ENCODE measurements at regions not wholly inside any gene's neighbourhood (a gene's known extent, or its start where the extent isn't known, plus 50 kb on each side); places are given as distances from the start of the nearest gene placed in this dataset.

- CTCF ChIA-PET = no interaction called here
- H3K4me1 ChIP-seq (ENCODE audit: insufficient read depth, low read length) = no peaks in the 10 kb centered on the region
- H3K9me3 ChIP-seq (ENCODE audit: low read length) = no peaks in the 10 kb centered on the region
- DNase-seq = no peak
- H2AFZ ChIP-seq (ENCODE audit: low read length) = no peak overlapping the region
- BruUV-seq (replicated peaks) = no TSS peak
- H3K9ac ChIP-seq (ENCODE audit: low read length) = no peak overlapping the region
- H3K4me3 ChIP-seq (ENCODE audit: low read length) = no peak overlapping the region
- H3K27me3 ChIP-seq (ENCODE audit: low read length) = no peaks in the 10 kb centered on the region
- no peaks in the 10 kb centered on the region for H4K20me1 ChIP-seq (ENCODE audit: low read length)
- ATAC-seq = no peak
- POLR2A ChIA-PET (ENCODE audit: unreplicated experiment) = no interaction called here
- TF ChIP-seq EZH2 (IDR thresholded peaks at IDR 0.05; ENCODE audit: low read length, unreplicated experiment) (no peak), EZH2phosphoT487 (IDR thresholded peaks at IDR 0.05; ENCODE audit: borderline replicate concordance, low read length) (no peak)
- TF ChIP-seq, protein P1, sequence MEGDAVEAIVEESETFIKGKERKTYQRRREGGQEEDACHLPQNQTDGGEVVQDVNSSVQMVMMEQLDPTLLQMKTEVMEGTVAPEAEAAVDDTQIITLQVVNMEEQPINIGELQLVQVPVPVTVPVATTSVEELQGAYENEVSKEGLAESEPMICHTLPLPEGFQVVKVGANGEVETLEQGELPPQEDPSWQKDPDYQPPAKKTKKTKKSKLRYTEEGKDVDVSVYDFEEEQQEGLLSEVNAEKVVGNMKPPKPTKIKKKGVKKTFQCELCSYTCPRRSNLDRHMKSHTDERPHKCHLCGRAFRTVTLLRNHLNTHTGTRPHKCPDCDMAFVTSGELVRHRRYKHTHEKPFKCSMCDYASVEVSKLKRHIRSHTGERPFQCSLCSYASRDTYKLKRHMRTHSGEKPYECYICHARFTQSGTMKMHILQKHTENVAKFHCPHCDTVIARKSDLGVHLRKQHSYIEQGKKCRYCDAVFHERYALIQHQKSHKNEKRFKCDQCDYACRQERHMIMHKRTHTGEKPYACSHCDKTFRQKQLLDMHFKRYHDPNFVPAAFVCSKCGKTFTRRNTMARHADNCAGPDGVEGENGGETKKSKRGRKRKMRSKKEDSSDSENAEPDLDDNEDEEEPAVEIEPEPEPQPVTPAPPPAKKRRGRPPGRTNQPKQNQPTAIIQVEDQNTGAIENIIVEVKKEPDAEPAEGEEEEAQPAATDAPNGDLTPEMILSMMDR (conservative IDR thresholded peaks at IDR 0.05; ENCODE audit: low read depth, low read length) = no peak
- H3K79me2 ChIP-seq (ENCODE audit: low read length) = no peaks in the 10 kb centered on the region
- no peak overlapping the region for H3K27ac ChIP-seq (ENCODE audit: low read length)
- no peak overlapping the region for H3K4me2 ChIP-seq (ENCODE audit: low read length)
- no peaks in the 10 kb centered on the region for H3K36me3 ChIP-seq (ENCODE audit: low read depth, low read length)
- intact Hi-C loops (cut with micrococcal nuclease) = no loop called here
- no peaks in the 10 kb centered on the region for H3F3A ChIP-seq (ENCODE audit: low read length, unreplicated experiment)
- H3K9me2 ChIP-seq (replicated peaks; ENCODE audit: low read length) = no peaks in the 10 kb centered on the region
These were observed 633.5 kb downstream of the KCNJ3 start for GRCh38 chr2:155332016-155332415.

GRCh38 chr2:155320236-155320635, 621.7 kb downstream of the KCNJ3 start:
- Histone ChIP-seq H3K79me2 (ENCODE audit: low read length) (no peaks in the 10 kb centered on the region), H3K4me1 (ENCODE audit: insufficient read depth, low read length) (no peaks in the 10 kb centered on the region), H3K27me3 (ENCODE audit: low read length) (no peaks in the 10 kb centered on the region; the same call in 1 of the 2 replicates), H3K4me3 (ENCODE audit: low read length) (no peak overlapping the region), H3K4me2 (ENCODE audit: low read length) (no peak overlapping the region), H4K20me1 (ENCODE audit: low read length) (no peaks in the 10 kb centered on the region), H3K9me3 (ENCODE audit: low read length) (no peaks in the 10 kb centered on the region), H3K27ac (ENCODE audit: low read length) (no peak overlapping the region), H2AFZ (ENCODE audit: low read length) (no peak overlapping the region), H3K36me3 (ENCODE audit: low read depth, low read length) (no peaks in the 10 kb centered on the region), H3F3A (ENCODE audit: low read length, unreplicated experiment) (no peaks in the 10 kb centered on the region), H3K9ac (ENCODE audit: low read length) (no peak overlapping the region), H3K9me2 (replicated peaks; ENCODE audit: low read length) (no peaks in the 10 kb centered on the region)
- intact Hi-C loops (cut with micrococcal nuclease) = no loop called here
- CTCF ChIA-PET = no interaction called here
- TF ChIP-seq EZH2 (IDR thresholded peaks at IDR 0.05; ENCODE audit: low read length, unreplicated experiment) = no peak
- TF ChIP-seq EZH2phosphoT487 (IDR thresholded peaks at IDR 0.05; ENCODE audit: borderline replicate concordance, low read length) = no peak
- TF ChIP-seq, protein P1 (conservative IDR thresholded peaks at IDR 0.05; ENCODE audit: low read depth, low read length) = no peak
- POLR2A ChIA-PET (ENCODE audit: unreplicated experiment) = no interaction called here
- no peak for DNase-seq
- no TSS peak for BruUV-seq (replicated peaks)
- no peak for ATAC-seq

DNA sequence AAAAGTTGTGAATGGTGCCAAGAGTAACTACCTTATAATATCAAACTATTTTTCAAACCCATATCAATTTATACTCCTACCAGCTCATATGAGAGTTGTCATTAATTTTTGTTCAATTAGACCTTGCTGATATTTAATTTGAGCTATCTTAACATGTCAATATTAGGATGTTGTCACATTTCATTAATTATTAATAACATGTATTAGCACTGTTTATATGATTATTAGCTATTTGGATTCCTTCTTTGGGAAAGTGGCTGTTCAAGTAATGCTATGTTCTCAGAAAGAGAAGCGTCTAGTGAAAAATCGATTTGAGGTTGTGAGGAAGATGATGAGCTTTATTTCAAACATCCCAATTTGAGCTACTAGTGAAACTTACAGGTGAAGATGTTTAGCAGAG, 620.2 kb downstream of the KCNJ3 start:
- BruUV-seq (replicated peaks) = no TSS peak
- Histone ChIP-seq H3K4me1 (ENCODE audit: insufficient read depth, low read length) (no peaks in the 10 kb centered on the region), H3K79me2 (ENCODE audit: low read length) (no peaks in the 10 kb centered on the region), H3K9me2 (replicated peaks; ENCODE audit: low read length) (no peaks in the 10 kb centered on the region), H2AFZ (ENCODE audit: low read length) (no peak overlapping the region), H3K36me3 (ENCODE audit: low read depth, low read length) (no peaks in the 10 kb centered on the region), H3K4me2 (ENCODE audit: low read length) (no peak overlapping the region), H3F3A (ENCODE audit: low read length, unreplicated experiment) (no peaks in the 10 kb centered on the region), H3K9me3 (ENCODE audit: low read length) (no peaks in the 10 kb centered on the region), H3K9ac (ENCODE audit: low read length) (no peak overlapping the region), H3K4me3 (ENCODE audit: low read length) (no peak overlapping the region), H4K20me1 (ENCODE audit: low read length) (no peaks in the 10 kb centered on the region), H3K27me3 (ENCODE audit: low read length) (no peaks in the 10 kb centered on the region; the same call in 1 of the 2 replicates), H3K27ac (ENCODE audit: low read length) (no peak overlapping the region)
- DNase-seq (no peak), ATAC-seq (no peak)
- TF ChIP-seq, protein P1 (conservative IDR thresholded peaks at IDR 0.05; ENCODE audit: low read depth, low read length) = no peak
- no peak for TF ChIP-seq EZH2 (IDR thresholded peaks at IDR 0.05; ENCODE audit: low read length, unreplicated experiment)
- TF ChIP-seq EZH2phosphoT487 (IDR thresholded peaks at IDR 0.05; ENCODE audit: borderline replicate concordance, low read length) = no peak
- intact Hi-C loops (cut with micrococcal nuclease) = no loop called here
- POLR2A ChIA-PET (ENCODE audit: unreplicated experiment) = no interaction called here
- CTCF ChIA-PET = no interaction called here
